COLO668 (cell line): ENCODE measurements at regions not wholly inside any gene's neighbourhood (a gene's known extent, or its start where the extent isn't known, plus 50 kb on each side); places are given as distances from the start of the nearest gene placed in this dataset.
A peak's percentile ranks its signal among the peaks of the same experiment; 100 is the strongest.
"Not testable (repeated sequence)": the region's sequence is repeated elsewhere in the genome, so short reads cannot be mapped to it uniquely, and the experiment has no call there.

Experiments
- DNase-seq: peaks from one replicate; lab custom pipeline; 2025; ENCODE audit not compliant: unreplicated experiment; lab: John Stamatoyannopoulos, UW

DNA sequence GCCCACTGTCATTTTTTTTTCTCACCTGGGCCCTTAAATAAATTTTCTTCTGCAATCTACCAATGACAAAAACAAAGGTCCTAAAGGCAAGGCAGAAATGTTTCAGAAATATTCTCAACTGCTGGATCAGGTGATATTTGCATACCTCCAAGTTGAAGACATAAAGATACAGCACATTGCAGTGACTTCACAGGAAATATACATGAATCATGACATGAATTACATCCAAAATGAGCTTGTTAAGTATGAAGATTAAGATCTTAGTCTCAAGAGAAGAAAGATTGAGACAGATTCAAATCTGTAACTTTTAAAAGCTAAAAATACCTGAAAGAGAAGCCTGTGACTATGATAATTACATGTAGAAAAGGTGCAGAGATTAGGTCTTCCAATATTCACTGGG lies 207.8 kb downstream of the SIPA1L2 start:
- no peak for DNase-seq

DNA sequence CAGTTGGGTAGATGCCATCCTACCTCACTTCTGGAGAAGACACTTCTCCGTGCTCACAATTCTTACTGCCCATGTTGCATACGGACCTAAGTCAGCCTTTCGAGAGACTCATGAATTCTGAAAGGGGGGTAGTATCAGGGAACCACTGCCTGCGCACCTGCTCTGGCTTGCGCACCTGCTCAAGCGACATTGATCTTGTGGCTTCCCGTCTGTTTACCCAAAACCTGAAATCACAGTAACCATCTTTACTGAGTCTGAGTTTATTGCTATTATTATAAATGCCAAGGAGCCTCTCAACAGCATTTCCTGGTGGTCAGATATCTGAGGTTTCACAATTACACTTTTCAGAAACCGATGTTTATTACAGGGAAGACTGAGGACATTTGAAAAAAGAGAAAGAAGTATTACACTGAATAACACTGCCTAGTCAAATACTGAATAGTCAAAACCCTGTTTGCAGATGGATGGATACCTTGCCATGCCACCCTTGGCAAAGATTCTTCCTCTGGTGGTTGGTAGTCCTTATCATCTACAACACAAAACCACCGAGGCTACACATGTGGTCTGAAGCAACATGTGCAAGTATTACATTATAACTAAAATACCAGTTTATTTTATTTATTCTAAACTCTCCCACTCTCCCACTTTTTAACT lies 208.7 kb downstream of the SIPA1L2 start:
- DNase-seq, result peak; percentile 85

DNA sequence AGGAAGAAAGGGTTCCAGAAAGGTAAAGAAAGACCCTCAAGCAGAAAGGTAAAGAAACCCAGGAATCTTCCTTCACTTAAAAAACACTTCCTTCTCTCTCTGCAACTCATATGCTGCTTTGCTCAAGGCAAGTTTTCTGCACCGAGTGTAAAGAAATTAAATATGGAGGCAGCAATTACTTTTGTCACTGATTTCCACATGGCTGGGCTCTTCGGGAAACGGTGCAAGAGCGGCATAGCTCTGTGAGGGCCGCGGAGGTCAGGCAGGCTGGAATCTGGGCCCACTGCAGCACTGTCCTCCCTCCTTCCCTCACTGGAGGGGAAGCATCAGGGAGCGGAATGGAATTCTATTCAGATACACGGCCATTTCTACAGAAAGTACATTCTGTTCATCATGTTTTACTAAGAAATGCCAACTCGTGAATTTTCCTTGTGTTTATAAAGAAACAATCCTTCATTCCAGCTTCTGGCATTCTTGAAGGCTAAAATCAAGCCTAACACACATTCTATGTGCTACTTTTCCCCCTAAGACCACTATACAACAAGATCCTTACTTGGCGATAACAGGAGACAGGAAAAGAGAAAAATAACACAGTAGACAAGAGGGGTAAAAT lies 212.2 kb downstream of the SIPA1L2 start:
- DNase-seq, result no peak

DNA sequence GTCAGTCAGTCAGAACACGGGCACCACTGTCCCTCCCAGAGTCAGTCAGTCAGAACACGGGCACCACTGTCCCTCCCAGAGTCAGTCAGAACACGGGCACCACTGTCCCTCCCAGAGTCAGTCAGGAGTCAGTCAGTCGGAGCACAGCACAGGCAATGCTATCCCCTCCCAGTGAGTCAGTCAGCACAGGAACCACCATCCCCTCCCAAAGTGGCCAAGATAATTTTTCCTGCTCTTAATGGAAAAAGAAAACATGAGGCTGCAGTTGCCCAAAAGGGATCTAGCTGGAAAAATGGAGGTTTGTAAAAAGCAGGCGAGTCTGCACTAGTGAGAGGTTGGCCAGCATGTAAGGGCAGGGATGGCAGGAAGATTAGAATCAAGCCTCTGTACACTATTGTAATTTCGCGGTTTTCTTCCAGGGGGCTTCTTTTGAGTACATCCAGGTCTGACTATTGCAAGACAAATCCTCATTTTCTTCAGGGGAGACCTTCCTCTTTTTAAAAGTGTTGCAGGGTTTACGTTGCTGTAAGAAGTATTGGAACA lies 213.8 kb downstream of the SIPA1L2 start:
- no peak for DNase-seq

DNA sequence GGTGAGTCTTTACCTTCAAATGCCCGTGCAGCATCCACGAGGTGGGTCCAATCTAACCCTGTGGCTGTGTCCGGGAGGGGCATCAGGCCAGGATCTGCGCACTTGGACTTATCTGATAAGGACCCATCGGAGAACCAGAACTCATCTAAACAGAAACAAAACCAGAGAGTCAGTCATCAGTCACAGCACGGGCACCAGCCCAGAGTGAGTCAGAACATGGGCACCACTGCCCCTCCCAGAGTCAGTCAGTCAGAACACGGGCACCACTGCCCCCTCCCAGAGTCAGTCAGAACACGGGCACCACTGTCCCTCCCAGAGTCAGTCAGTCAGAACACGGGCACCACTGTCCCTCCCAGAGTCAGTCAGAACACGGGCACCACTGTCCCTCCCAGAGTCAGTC lies 214.5 kb downstream of the SIPA1L2 start:
- not testable (repeated sequence) for DNase-seq

DNA sequence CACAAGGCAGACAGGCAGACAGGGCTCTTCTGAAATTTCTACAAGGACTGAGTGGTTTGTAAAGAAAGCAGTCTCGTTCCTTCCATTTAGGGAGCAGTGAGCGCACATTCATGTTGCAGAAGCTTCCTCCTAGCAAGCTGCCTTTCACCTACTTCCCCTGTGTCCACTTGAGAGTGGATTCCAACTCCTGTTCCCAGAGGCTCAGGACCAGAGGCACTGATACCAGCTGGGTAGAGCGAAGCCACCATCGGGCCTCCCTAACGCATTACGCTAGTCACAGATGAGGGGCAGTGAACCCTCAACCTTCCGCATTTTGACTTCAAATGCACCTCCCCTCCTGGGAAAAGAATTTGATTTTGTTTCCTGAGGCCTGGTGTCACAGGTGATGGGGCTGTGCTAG lies 215.8 kb downstream of the SIPA1L2 start:
- DNase-seq, result no peak

DNA sequence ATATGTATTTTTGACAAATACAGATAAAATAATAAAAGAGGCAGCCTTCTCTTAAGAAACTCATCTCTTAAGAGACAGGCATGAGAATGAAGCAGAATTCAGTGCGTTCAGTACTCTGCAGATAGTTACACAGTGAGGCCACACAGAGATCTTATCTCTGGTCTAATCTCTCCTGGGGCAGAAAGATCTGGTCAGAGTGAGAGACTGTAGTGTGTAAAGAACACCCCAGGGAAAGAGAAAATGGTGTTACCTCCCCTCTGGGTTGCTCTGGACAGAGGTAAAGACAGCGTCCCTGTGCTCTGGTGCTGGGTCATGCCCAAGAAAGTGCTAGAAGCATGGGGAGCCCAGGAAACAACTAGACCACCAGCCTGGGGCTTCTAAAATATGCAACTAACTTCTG lies 216.3 kb downstream of the SIPA1L2 start:
- DNase-seq, result no peak

DNA sequence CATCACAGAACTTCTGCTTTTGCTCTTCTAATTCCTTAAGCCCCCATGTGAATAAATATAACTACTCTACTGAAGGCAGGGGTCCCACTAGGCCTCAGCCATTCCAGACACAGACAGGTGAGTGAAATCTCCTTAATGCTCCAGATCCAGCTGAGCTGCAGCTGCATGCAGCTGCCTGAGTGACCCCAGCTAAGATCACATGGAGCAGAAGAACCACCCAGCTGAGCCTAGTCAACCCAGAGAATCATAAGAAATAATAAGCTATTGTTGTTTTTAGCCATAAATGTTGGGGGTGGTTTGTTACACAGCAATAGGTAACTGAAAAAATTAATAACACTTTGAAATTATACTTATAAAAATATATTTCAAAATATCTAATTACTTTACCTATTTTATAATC lies 220.3 kb downstream of the SIPA1L2 start:
- no peak for DNase-seq

DNA sequence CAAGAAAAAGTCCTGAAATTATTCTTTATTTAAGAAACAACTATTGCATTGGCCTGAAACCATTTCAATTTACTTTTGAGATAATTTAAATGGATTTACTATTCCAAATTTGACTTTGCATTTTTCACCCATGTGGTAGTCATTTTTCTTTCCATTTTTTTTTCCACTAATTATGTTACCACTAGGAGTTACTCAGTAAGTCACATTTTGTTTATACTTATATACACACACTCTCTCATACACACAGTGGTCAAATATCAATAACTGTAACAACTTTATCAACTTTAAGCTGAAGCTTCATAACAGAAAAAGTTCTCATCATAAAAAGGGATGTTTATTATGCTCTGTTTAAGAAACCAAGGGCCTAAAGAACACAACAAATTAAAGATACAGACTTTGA lies 222.8 kb downstream of the SIPA1L2 start:
- no peak for DNase-seq

DNA sequence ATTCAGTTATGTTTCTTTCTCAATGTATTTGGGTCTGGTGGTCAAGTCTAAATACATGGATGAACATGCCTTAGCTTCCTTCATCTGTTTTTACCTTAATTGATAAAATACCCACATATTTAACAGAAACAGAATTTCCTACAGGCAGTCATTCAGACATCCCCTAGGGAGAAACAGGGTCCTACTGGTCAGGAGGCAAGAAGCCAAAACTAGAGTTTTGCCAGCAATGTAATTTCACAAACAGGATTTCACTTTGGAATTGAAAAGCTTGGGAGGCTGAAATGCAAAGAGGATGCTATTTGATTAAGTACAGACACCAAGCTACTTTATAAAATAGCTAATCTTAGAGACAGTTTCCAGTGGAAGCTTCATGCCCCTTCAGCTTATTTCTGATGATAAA lies 224.2 kb downstream of the SIPA1L2 start:
- no peak for DNase-seq

DNA sequence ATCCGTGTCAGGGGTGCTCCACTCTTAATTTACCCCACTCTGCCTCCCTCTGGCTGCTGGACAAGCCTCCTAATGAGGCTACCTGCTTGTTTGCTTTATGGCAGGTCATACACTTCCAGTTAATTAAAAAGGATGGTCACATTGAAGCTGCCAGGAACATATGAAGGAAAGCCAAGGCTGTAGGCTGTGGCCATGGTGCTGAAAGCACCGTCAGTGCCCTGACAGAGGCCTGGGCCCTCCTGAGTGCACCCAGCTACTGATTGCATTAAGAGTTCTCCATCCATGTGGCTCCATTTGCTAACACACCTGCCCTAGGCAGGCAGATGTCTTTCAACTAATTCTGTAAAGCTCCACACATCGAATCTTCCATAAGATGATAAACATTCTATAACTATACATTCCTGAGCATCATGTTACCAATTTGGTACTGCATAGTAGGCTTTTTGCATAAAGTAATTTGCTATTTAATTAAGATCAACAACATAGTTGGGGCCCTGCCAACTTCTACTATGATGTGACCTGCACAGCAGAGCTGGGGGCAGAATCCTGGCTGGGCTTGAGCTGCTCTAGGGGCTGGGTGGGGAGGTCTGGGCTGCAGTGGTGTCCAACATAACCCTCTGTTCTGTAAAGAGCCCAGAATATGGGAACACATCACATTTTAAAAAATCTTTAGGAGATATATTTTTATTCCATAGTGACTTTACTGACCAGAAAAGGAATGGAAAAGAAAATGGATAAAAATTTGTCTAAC lies 224.8 kb downstream of the SIPA1L2 start:
- no peak for DNase-seq

DNA sequence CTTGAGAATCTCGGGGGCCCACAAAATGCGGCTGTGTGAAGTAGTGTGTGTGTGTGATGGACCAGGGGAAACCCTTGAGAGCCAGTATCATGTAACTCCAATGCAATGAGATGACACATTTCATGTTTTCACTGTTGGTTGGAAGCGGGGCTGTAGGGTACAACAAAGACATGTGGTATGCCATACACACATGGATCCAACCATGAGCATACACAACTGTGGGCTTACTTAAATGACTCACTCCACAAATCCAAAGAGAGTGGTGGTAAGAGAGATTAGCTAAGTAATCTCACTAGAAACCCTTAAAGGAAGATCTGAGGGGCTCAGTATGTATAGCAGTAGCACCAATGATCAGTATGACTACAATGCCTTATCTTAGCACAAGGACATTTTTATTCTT lies 225.7 kb downstream of the SIPA1L2 start:
- DNase-seq, result no peak

DNA sequence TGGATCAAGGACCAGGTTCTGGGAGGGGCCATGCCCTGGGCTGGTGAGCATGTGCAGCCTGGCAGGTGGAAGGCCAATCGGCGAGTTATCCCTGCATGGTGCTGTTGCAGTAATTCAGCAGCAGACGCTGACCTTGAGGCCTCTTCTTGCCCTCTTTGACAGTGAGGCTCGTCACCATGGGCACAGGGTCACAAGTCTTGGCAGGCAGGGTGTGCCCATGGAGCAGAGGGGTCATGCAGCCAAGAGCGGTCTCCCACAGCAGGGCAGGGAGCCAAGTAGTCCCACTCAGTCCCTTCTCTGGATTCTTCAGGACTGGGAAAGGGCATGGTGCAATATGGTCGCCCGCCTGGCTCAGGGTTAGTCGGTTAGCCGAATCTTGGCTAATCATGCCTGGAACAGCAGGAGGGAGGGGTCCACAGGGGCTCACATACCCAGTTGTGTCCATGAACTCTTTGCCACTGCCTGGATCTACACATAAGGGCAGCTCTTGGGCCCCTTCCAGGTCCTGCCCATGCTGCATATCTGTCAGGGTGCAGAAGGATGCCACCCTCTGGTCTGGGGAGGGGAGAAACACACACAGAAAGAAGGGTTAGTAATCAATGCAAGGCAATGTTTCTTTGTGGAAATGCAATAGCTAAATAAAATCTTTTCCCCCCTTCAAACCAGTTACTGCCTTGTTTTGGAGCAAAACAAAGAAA lies 226.8 kb downstream of the SIPA1L2 start:
- no peak for DNase-seq

DNA sequence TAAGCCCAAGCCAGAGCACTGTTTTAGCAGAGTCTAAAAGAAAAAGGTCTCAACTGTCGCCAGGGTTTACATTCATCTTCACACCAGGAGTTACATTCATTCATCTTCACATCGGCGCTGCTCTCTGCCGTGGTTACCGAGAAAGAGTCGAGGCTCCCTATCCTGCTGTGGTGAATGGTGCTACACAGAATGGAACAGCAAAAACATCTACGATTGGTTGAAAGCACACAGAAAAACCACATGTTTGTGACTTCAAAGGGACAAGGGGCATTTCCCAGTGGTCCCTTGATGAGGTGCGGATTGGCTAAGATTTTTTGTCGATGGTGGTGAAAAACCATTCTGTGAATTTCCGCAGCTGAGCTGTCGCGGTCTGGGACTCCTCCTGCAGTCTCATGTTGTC lies 231.1 kb downstream of the SIPA1L2 start:
- no peak for DNase-seq

DNA sequence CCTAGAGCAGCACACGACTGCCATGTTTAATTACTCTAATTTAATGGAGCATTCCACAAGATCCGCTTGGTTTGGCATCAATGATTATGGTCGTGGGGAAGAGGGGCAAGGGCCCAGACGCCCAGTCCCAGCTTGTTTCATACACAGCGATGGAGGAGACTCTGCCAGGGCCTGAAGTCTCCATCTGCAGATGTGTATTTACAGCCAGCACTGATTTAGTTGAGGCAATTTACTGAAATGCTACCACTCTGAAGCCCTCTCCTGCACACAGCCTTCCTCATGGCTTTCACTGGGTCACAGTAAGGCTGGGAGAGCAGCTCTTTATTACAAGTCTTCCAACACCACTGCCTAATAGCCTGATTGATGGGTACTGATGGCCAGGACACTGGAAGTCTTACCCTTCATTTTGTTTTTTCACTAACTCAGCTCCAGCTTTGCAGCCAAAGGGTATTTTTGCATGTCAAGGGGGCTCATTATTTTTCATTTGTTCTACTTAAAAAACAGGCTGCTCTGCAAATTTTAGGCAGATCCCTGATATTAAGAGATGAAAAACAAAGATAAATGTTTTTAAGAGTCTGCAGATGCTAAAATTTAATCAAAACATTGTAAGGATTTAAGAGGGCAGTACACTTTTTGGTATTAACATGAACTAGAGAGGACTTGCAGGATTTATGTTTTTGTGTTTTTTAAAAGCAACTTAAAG lies 236.3 kb downstream of the SIPA1L2 start:
- no peak for DNase-seq

DNA sequence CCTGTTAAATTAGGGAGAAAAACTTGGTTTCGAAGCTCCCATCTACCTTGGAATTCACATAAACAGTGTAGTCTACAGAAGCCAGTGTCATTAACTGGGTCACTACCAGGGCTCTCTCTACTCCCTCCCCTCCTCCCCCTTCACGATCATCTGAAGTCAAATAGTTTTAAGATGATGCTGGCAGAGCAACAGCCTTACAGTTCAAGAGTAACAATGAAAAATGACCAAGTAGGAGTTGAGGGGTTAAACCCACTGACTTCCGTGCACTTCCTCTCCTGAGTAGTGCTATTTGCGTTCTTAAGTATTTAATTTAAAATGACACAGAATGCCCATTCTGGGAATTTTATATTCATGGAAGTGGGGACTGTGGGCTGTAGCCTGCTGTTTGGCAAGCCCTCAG lies 236.9 kb downstream of the SIPA1L2 start:
- no peak for DNase-seq

DNA sequence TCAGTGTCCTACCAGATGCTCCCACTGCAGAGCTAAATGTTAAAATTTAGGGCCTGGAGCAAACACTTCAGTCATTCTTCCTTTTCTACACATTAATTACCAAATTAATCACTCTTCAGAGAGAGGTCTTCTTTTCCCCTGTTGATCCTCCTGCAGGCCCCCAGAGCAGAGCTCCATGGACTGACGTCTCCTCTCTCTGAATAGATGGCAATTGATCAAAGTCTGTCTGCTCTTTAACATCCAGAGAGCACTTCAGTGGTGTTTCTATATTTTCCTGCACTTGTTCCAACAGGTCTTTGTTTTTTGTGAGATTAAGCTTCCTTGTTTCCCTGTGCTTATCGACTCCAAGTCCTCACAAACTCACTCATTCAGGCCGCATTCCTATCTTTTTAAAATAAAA lies 239.3 kb downstream of the SIPA1L2 start:
- DNase-seq, result no peak

DNA sequence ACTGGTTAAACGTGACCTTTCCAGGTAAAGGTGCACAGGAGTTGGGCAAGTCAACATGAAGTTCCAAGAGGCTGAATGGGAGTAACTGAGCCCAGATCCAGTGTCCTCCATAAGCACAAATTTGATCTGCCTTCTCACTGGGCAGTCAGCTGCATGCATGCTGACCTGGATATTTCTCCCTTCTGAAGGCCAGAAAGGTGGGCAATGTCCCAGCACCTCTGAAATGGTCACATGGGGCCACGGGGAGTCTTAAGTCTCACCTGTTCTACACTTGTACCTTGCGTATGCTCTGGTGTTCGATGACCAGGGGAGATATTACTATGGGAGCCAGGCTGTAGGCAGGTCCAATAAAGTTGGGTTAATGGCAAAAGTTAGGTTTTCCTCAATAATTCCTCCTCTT lies 240.2 kb downstream of the SIPA1L2 start:
- no peak for DNase-seq

DNA sequence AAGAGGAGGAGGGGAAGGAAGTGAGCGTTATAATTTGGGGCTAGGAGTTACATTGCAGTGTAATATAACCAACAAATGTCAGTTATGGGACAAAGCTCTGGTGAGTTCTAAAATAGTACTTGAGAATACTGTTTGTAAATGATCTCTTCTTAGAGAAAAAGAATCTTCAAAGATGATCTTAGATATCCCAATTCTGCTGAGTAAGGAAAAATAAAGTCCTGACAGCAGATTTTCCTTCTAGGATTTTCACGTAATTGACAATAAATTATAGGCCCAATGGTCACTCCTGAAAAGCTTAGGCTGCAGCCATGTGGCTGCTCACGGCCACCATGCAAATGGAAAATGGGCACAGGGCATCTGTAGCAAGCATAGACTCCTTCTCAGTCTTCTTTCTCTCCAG lies 241.6 kb downstream of the SIPA1L2 start:
- no peak for DNase-seq

DNA sequence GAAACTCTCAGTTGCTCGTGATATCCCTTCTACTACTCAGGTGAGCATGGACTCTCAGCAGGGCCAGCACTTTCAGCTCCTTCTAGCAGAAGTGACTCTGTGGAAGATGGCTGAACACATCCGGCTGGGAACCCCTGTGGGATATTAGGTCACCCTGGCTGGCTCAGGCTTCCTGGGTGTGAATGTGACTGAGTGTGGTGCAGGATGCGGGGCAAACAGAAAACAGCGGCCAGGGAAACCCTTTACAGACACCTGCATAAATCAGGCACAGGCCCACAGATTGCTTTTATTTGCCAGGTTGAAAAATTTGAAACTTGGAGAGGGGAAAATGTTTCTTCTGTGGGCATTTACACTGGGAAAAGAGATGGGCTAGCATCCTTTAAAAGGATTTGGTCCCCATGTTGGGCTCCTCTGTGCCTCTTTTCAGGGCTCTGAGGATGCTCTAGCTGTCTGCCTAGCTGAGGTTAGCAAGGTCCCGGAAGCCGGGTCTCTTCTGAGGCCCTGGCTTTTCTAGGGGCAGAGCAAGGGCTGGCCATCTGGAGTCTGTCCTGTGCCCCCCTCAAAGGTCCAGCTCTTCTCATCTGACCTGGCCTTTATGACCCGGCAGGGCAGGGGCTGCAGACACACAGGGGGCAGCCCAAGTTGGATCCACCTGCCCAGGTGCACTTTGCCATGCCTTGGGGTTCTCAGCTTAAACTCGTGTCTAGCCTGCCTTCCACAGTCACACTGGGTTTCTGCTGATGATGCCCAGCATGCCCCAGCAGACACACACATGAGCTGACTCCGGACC lies 243.0 kb downstream of the SIPA1L2 start:
- no peak for DNase-seq
